ENCODE measurements at regions not wholly inside any gene's neighbourhood (a gene's known extent, or its start where the extent isn't known, plus 50 kb on each side); places are given as distances from the start of the nearest gene placed in this dataset.

GRCh38 chr13:78227709-78228108, 309.1 kb upstream of the EDNRB start:
- no peaks in the 10 kb centered on the region for H3K9me3 ChIP-seq (ENCODE audit: low read depth)
- DNase-seq (ENCODE audit: low spot score): no peak
- no peaks in the 10 kb centered on the region for H3K4me1 ChIP-seq (ENCODE audit: insufficient read depth)
- no peak overlapping the region for H3K27ac ChIP-seq
- no peak overlapping the region for H2AFZ ChIP-seq
- WGBS (ENCODE audit: low lambda C conversion rate, missing lambda C conversion rate): 88% methylated on average over 3 of the region's 3 CpGs
- H3K4me2 ChIP-seq: no peak overlapping the region
- H4K20me1 ChIP-seq (ENCODE audit: insufficient read depth, poor library complexity, severe bottlenecking): no peaks in the 10 kb centered on the region
- H3K79me2 ChIP-seq: no peaks in the 10 kb centered on the region
- H3K9me2 ChIP-seq (replicated peaks; ENCODE audit: insufficient read depth): no peaks in the 10 kb centered on the region
- H3K4me3 ChIP-seq: no peak overlapping the region
- no peaks in the 10 kb centered on the region for H3K36me3 ChIP-seq (replicated peaks; ENCODE audit: insufficient read depth, low read depth)
- no peak for TF ChIP-seq EZH2phosphoT487 (IDR thresholded peaks at IDR 0.05; ENCODE audit: low read depth, severe bottlenecking, unreplicated experiment)
- no peak for TF ChIP-seq EZH2 (IDR thresholded peaks at IDR 0.05; ENCODE audit: borderline replicate concordance)
- TF ChIP-seq CTCF (IDR thresholded peaks at IDR 0.05; ENCODE audit: poor library complexity): no peak
- H3K27me3 ChIP-seq: no peaks in the 10 kb centered on the region

- H3K36me3 ChIP-seq (replicated peaks; ENCODE audit: insufficient read depth, low read depth): no peaks in the 10 kb centered on the region
- H3K27me3 ChIP-seq: no peaks in the 10 kb centered on the region
- H3K79me2 ChIP-seq: no peaks in the 10 kb centered on the region
- 65% methylated on average over 4 of the region's 4 CpGs for WGBS (ENCODE audit: low lambda C conversion rate, missing lambda C conversion rate)
- H3K4me2 ChIP-seq: no peak overlapping the region
- no peak for DNase-seq (ENCODE audit: low spot score)
- H2AFZ ChIP-seq: no peak overlapping the region
- no peaks in the 10 kb centered on the region for H3K9me2 ChIP-seq (replicated peaks; ENCODE audit: insufficient read depth)
- TF ChIP-seq EZH2phosphoT487 (IDR thresholded peaks at IDR 0.05; ENCODE audit: low read depth, severe bottlenecking, unreplicated experiment) (no peak), CTCF (IDR thresholded peaks at IDR 0.05; ENCODE audit: poor library complexity) (no peak), EZH2 (IDR thresholded peaks at IDR 0.05; ENCODE audit: borderline replicate concordance) (no peak)
- no peaks in the 10 kb centered on the region for H4K20me1 ChIP-seq (ENCODE audit: insufficient read depth, poor library complexity, severe bottlenecking)
- H3K4me1 ChIP-seq (ENCODE audit: insufficient read depth): no peaks in the 10 kb centered on the region
- H3K9me3 ChIP-seq (ENCODE audit: low read depth): no peaks in the 10 kb centered on the region
- H3K27ac ChIP-seq: no peak overlapping the region
- no peak overlapping the region for H3K4me3 ChIP-seq
These were observed 297.0 kb upstream of the EDNRB start for GRCh38 chr13:78215458-78216108.

- 81% methylated on average over 3 of the region's 3 CpGs for WGBS (ENCODE audit: low lambda C conversion rate, missing lambda C conversion rate)
- no peak overlapping the region for H3K4me2 ChIP-seq
- H3K9me3 ChIP-seq (ENCODE audit: low read depth): no peaks in the 10 kb centered on the region
- no peak for DNase-seq (ENCODE audit: low spot score)
- no peaks in the 10 kb centered on the region for H3K79me2 ChIP-seq
- no peak overlapping the region for H3K4me3 ChIP-seq
- H3K36me3 ChIP-seq (replicated peaks; ENCODE audit: insufficient read depth, low read depth): no peaks in the 10 kb centered on the region
- no peak overlapping the region for H2AFZ ChIP-seq
- H4K20me1 ChIP-seq (ENCODE audit: insufficient read depth, poor library complexity, severe bottlenecking): no peaks in the 10 kb centered on the region
- H3K27me3 ChIP-seq: no peaks in the 10 kb centered on the region
- TF ChIP-seq CTCF (IDR thresholded peaks at IDR 0.05; ENCODE audit: poor library complexity) (no peak), EZH2 (IDR thresholded peaks at IDR 0.05; ENCODE audit: borderline replicate concordance) (no peak), EZH2phosphoT487 (IDR thresholded peaks at IDR 0.05; ENCODE audit: low read depth, severe bottlenecking, unreplicated experiment) (no peak)
- no peaks in the 10 kb centered on the region for H3K4me1 ChIP-seq (ENCODE audit: insufficient read depth)
- no peaks in the 10 kb centered on the region for H3K9me2 ChIP-seq (replicated peaks; ENCODE audit: insufficient read depth)
- no peak overlapping the region for H3K27ac ChIP-seq
These were observed 282.8 kb upstream of the EDNRB start for GRCh38 chr13:78201411-78201810.

Data from hepatocyte (in vitro differentiated cells).